ENCODE measurements at regions not wholly inside any gene's neighbourhood (a gene's known extent, or its start where the extent isn't known, plus 50 kb on each side); places are given as distances from the start of the nearest gene placed in this dataset.

- no peak for DNase-seq (ENCODE audit: low read depth)
Measured at GRCh38 chr3:82940124-82940523, 1178.7 kb upstream of the GBE1 start.

DNA sequence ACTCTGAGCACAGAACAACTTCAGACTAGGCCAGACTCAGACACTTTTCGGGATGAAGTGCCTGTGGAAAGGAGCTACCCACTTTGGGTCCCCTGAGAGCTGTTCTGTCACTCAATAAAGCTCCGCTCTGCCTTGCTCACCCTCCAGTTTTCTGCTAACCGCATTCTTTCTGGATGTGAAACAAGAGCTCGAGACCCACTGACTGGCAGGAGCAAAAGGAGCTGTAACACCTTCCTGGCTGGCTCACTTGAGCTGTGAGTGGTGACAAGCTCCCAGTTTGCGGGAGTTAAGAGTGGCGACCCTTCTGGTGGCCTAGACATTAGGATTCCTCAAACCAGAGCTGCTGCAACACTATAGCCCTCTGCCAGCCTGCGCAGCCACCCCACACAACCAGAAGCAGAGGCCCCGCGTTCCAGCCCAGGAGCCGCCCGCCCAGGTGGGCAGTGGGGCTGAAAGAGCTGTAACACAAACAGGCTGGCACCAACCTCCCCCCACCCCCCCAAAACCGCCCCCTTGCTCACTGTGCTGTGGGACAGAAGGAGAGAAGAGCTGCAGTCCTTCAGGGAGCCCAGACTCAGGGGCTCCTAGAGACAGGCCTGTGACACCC lies 1178.1 kb upstream of the GBE1 start:
- DNase-seq (ENCODE audit: low read depth) = no peak

DNA sequence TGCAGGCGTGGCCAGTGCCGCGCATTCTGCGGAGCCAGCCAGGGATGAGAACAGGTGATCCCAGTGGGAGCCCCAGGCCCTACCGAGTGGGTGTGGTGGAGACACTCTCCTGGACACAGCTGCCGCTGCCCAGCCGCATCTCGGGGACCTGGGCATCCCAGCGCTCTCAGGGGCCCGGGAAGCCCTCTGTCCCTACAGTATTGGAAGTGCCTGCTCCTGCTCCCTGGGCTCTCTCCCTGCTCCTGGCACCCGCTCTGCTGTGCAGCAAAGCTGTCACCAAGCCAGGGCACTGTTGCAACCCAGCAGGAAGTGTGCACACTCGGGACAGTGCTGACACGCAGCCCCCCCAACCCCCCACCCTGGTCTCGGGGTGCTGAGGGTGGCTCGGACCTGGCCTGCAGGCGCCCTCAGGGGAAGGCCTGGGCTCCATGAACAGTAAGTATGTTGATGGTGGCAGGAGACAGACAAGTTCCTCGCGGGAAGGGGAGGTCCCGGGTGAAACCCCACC lies 1177.4 kb upstream of the GBE1 start:
- DNase-seq (ENCODE audit: low read depth) = no peak

GRCh38 chr3:82927309-82928253 lies 1166.1 kb upstream of the GBE1 start:
- DNase-seq (ENCODE audit: low read depth) = no peak

DNA sequence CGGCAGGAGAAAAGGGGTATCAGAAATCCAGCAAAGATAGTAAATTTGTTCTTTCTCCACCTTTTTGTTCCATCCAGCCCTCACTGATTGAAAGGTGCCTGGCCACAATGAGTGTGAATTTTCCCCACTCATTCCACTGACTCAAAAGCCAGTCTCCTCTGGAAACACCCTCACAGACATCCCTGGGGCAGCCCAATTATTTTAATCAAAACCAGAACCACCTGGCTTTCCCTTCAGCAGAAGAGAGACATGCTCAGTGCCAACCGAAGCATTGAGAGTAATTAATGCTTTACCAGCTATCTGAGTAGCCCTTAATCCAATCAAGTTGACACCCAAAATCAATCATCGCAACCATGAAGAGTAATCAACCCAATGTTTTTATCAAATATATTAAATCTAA lies 1129.6 kb upstream of the GBE1 start:
- no peak for DNase-seq (ENCODE audit: low read depth)

GRCh38 chr3:82883072-82883471 lies 1121.6 kb upstream of the GBE1 start:
- no peak for DNase-seq (ENCODE audit: low read depth)

DNA sequence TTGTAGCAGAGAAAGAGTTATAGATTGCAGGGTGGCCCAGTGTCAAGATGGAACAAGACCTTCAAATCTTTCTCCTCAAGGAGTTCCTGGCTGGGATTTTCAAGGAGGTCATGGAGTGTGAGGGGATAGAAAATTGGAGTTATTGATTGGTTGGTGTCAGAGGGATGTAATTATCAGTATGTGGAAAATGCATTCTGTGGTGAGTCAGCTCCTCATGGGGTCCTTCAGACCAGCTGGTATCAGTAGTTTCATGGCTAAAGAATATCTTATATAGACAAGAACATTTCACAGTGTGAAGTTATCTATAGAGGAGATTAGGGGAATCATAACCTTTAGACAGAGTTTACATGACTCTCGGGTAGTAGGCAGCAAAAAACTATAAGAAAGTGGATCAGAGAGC lies 1114.0 kb upstream of the GBE1 start:
- no peak for DNase-seq (ENCODE audit: low read depth)

- no peak for DNase-seq (ENCODE audit: low read depth)
Measured at GRCh38 chr3:82839871-82840270, 1078.4 kb upstream of the GBE1 start.

- DNase-seq (ENCODE audit: low read depth) = no peak
Measured at GRCh38 chr3:82834098-82834497, 1072.7 kb upstream of the GBE1 start.

- DNase-seq (ENCODE audit: low read depth) = no peak
Measured at GRCh38 chr3:82824491-82824890, 1063.0 kb upstream of the GBE1 start.

GRCh38 chr3:82816086-82816485 lies 1054.6 kb upstream of the GBE1 start:
- no peak for DNase-seq (ENCODE audit: low read depth)

DNA sequence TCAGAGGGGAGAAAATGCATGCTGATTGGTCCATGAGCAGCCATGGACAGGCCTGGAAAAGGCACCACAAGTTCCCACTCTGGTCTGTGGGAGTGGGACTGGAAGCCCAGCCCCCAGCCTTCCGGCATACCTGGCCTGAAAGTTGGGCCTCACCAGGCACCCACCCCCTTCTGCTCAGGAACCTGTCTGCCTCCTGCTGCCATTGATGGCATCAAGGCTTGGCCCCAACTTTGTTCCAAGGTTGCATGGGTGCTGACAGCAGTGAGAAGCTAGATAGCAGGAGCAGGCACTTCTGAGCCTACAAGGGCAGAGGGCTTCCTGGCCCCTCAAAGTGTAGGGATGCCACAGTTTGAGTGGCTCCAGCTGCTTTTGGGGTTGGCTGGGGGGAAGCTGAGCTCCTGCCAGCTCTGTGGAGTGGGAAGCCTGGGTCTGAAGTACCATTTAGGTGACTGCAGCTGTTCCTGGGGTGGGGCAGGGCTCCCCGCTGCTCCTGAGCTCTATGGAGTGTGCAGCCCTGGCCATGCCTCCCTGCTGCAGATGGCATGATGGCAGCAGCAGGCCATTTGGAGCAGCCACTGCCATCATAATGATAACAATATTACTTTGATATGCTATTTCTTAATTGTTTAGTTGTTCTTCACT lies 1054.1 kb upstream of the GBE1 start:
- no peak for DNase-seq (ENCODE audit: low read depth)

DNA sequence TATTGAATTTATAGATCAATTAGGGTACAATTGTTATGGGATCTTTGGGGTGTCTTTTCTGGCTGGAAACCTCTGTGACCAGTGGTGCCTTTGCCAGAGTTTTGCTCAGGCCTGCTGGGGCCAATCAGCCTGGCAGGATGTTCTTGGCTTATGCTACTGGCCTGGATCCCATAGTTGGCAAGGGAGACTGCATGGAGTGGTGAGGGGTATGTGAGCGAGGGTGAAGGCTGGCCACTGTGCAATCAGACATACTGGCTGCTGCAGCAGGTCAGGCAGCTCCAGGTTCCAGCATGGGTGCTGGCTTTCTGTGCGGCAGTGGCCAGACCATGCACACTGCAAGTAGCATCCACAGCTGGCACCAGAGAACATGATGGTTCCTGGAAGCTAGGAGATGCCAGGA lies 1053.2 kb upstream of the GBE1 start:
- no peak for DNase-seq (ENCODE audit: low read depth)

DNA sequence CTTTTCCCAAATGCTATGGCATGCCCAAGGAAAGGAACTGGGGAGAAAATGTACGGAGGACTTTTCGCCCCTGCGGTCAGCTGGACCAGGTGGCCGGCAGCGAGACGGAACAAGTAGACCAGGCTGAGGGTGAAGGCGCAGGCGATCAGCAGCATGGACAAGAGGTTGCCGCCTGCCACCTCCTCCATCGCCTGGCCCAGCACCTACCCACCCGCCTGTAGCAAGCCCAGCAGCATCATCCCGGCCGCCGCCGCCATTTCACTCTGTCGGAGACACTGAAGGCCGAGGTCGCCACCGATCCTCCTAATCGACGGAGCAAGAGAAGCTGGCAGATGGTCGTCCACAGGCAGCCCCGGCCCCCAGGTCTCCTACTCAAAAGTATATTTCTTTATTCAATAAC lies 1046.3 kb upstream of the GBE1 start:
- DNase-seq (ENCODE audit: low read depth) = no peak

DNA sequence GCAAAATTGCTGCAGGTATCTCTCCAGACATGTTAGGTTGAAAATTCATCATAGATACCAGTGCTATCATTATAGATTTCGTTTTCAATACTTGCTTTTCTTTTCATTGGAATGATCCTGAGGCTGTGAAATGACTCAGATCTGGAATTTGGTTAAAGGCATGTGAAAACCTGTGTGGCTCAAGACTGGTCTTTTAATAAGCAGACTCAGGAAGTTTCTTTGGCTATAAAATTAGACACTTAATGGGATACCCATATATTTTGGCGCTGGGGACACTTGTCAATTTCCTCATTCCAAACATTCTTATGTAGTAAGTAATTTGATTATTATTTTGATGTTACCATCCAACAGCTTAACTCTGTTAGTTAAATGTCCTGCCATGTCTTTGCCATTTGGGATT lies 1041.1 kb upstream of the GBE1 start:
- DNase-seq (ENCODE audit: low read depth) = no peak

- no peak for DNase-seq (ENCODE audit: low read depth)
Measured at GRCh38 chr3:82800248-82800647, 1038.8 kb upstream of the GBE1 start.

DNA sequence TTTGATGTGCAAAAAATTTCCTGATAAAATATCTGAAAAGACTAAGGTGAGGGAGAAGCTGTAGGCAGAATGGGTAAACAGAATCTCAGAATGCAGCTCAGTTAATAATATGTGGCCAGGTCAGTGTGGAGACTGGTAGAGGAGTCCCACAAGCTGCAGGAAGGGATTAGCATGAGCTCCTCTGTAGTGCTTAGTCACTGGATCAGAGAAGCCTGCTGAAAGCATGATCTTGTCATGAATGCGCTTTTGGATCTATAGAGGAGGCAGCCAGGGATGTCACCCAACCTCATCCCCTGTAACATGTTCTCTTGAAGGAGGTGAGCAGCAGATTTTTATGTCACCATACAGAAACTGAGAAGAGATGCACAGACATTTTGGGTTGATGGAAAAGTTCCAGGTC lies 1035.3 kb upstream of the GBE1 start:
- DNase-seq (ENCODE audit: low read depth) = no peak

DNA sequence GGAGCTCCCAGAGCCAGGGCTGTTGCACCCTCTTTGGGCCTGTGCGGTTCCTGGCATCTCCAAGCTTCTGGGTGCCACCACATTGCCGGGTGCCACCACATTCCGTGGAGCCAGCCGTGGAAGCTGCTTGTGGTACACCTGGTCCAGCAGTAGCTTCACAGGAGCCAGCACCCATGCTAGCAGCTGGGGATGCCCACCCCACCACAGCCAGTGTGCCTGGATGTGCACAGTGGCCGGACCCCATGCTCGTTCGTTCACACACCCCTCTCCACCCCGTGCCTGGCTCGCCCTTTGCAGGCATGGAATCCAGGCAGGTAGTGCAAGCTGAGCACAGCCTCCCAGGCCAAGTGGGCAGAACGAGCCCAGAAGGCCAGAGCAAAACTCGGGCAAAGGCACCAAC lies 1029.8 kb upstream of the GBE1 start:
- DNase-seq (ENCODE audit: low read depth) = no peak

DNA sequence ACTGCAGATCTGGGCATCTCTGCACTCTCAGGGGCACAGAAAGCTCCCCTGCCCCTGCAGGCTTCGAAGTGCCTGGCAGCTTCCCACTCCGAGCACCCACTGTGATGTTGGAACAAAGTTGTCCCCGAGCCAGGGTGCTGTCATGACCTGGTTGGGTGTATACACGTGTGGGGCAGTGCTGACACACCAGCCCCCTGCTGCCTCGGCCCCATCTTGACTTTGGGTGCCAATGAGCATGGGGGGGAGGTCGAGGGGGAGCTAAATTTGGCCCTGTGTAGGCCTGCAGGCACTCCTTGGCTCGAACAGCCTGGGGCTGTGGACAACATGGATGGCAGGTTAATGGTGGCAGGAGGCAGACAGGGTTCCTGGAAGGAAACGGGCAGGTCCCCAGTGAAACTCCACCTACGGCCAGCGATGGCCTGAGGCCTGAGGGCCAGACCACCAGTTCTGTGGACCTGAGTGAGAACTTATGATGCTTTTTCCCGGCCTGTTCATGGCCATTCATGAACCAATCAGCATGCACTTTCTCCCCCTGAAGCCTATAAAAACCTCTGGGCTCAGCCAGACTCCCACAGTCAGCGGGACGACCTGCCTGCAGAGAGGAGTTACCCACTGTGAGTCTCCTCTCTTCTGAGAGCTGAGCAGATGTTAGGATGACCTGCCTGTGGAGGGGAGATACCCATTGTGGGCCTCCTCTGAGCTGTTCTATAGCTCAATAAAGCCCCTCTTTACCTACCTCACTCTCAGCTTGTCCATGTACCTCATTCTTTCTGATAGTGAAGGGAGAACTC lies 1029.1 kb upstream of the GBE1 start:
- DNase-seq (ENCODE audit: low read depth) = no peak

DNA sequence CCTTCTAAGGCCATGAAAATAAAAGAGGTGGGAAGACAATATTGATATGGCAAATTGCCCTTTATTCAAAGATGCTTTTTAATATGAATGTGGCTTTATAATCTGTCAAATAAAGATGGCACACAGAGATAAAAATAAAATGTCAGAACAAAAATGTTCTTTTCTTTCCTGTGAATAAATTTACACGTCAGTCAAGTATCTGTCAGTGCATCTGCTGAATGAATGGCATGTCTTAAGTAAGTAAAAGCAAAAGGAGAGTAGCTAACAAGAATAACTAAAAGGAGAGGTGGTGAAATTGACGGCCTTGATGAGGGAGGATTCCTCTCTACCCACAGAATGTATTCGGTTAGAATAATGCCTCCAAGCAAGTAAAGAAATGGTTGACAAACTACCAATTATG lies 1021.7 kb upstream of the GBE1 start:
- DNase-seq (ENCODE audit: low read depth) = no peak

- DNase-seq (ENCODE audit: low read depth) = no peak
Measured at GRCh38 chr3:82773207-82773606, 1011.8 kb upstream of the GBE1 start.

DNA sequence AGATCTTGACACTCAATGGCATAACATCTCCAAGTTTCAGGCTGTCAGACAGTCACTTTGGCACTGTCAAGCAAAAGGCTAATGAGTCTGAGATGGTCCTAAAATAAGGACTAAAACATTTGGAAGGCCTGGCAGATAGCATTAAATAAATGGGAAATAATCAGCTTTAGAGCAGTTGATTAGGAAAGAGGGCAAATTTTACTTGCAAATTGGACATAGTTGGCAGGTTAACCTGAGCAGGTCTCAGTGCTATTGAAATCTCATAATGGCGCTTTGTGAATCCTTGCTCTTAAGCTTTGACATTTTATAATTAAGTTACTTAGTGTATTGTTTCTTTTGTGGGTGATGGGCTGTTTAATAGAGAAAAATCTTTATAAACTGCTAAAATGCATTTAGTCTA lies 1003.1 kb upstream of the GBE1 start:
- no peak for DNase-seq (ENCODE audit: low read depth)

Measured in activated T-cell treated with anti-CD3 and anti-CD28 coated beads for 48 hours (primary cell).